IMR-90 (cell line): ENCODE measurements at regions not wholly inside any gene's neighbourhood (a gene's known extent, or its start where the extent isn't known, plus 50 kb on each side); places are given as distances from the start of the nearest gene placed in this dataset.

Source experiments
- ATAC-seq: fragments of 200-7000 bp; cut with Tn5 transposase; 2 replicates; pipeline ENCODE4 v1.9.1; 2020; ENCODE audit warnings: low read depth, mild to moderate bottlenecking, moderate library complexity
- BruUV-seq: library from RNA; stranded (reverse); fragments of 400-500 nt; replicated peaks from 2 replicates; lab custom pipeline; 2021; lab: Mats Ljungman, UMichigan
- CTCF ChIA-PET: fragments of 300-600 bp; formaldehyde crosslinking; extraction: SDS; loops from one replicate; lab custom pipeline; 2021; ENCODE audit warnings: antibody characterized with exemption; lab: Yijun Ruan, JAX
- POLR2A ChIA-PET: fragments of 300-600 bp; sonication (Branson Sonifier 250); formaldehyde crosslinking; loops from one replicate; lab custom pipeline; 2022; ENCODE audit warnings: antibody characterized with exemption; ENCODE audit not compliant: unreplicated experiment; lab: Charles Lee
- DNase-seq: peaks from one replicate; pipeline ENCODE4 v3.0.0; 2013
- H2AFZ ChIP-seq: replicated peaks from 2 replicates; pipeline ENCODE3; 2013; ENCODE audit warnings: low read length, mild to moderate bottlenecking; ENCODE audit not compliant: poor library complexity
- H2AK5ac ChIP-seq: 2 replicates; pipeline ENCODE4 v1.6.1; 2013; ENCODE audit warnings: low read depth, low read length, inconsistent platforms
- H2AK9ac ChIP-seq: replicated peaks from 2 replicates; pipeline ENCODE3; 2013; ENCODE audit warnings: mild to moderate bottlenecking, low read depth, low read length, moderate library complexity; ENCODE audit not compliant: poor library complexity
- H2BK120ac ChIP-seq: 2 replicates; pipeline ENCODE4 v1.6.1; 2013; ENCODE audit warnings: low read depth, low read length, inconsistent platforms
- H2BK15ac ChIP-seq: 3 replicates; pipeline ENCODE4 v1.6.1; 2013; ENCODE audit warnings: low read depth, low read length, inconsistent platforms
- H2BK20ac ChIP-seq: 2 replicates; pipeline ENCODE4 v1.6.1; 2013; ENCODE audit warnings: low read depth, mild to moderate bottlenecking, inconsistent platforms, low read length, moderate library complexity
- H2BK5ac ChIP-seq: 2 replicates; pipeline ENCODE4 v1.6.1; 2013; ENCODE audit warnings: mild to moderate bottlenecking, low read depth, low read length, inconsistent platforms; ENCODE audit not compliant: poor library complexity, severe bottlenecking
- H3K14ac ChIP-seq: replicated peaks from 2 replicates; pipeline ENCODE4 v1.6.1; 2013; ENCODE audit warnings: low read depth, low read length, inconsistent platforms
- H3K18ac ChIP-seq: 2 replicates; pipeline ENCODE4 v1.6.1; 2013; ENCODE audit warnings: low read depth, low read length, control low read depth
- H3K23ac ChIP-seq: 2 replicates; pipeline ENCODE4 v1.6.1; 2013; ENCODE audit warnings: low read depth, low read length, inconsistent platforms
- H3K27ac ChIP-seq: 2 replicates; pipeline ENCODE4 v1.5.1; 2013; ENCODE audit warnings: mild to moderate bottlenecking, control low read depth, low read length; ENCODE audit not compliant: insufficient read depth
- H3K27me3 ChIP-seq: 2 replicates; pipeline ENCODE4 v1.6.1; 2013; ENCODE audit warnings: low read length; ENCODE audit not compliant: control insufficient read depth, insufficient read depth
- H3K36me3 ChIP-seq: 2 replicates; pipeline ENCODE4 v1.6.1; 2013; ENCODE audit warnings: low read length, mixed read lengths; ENCODE audit not compliant: control insufficient read depth, insufficient read depth
- H3K4ac ChIP-seq: 2 replicates; pipeline ENCODE4 v1.6.1; 2013; ENCODE audit warnings: low read depth, low read length, inconsistent platforms
- H3K4me1 ChIP-seq: 2 replicates; pipeline ENCODE4 v1.6.1; 2013; ENCODE audit warnings: low read length, mixed read lengths; ENCODE audit not compliant: control insufficient read depth, insufficient read depth
- H3K4me2 ChIP-seq: 2 replicates; pipeline ENCODE4 v1.6.1; 2013; ENCODE audit warnings: low read depth, mild to moderate bottlenecking, control low read depth, low read length, moderate library complexity
- H3K4me3 ChIP-seq: 2 replicates; pipeline ENCODE4 v1.5.1; 2013; ENCODE audit warnings: low read depth, mild to moderate bottlenecking, control low read depth, low read length, moderate library complexity; ENCODE audit not compliant: insufficient read depth
- H3K56ac ChIP-seq: 2 replicates; pipeline ENCODE4 v1.6.1; 2013; ENCODE audit warnings: low read length, inconsistent platforms; ENCODE audit not compliant: insufficient read depth; ENCODE audit errors: extremely low read depth
- H3K79me1 ChIP-seq, 2 experiments: 2 replicates each; pipeline ENCODE4 v1.6.1; 2013; ENCODE audit warnings: low read length in 2 of 2, inconsistent platforms in 1 of 2, low read depth in 1 of 2
- H3K9ac ChIP-seq: 2 replicates; pipeline ENCODE4 v1.6.1; 2013; ENCODE audit warnings: low read depth, low read length, control low read depth
- H3K9me1 ChIP-seq: 2 replicates; pipeline ENCODE4 v1.6.1; 2013; ENCODE audit warnings: low read length, inconsistent platforms; ENCODE audit not compliant: insufficient read depth
- H3K9me3 ChIP-seq: 2 replicates; pipeline ENCODE4 v1.6.1; 2013; ENCODE audit warnings: low read length; ENCODE audit not compliant: control insufficient read depth, insufficient read depth
- H4K20me1 ChIP-seq: 2 replicates; pipeline ENCODE4 v1.6.1; 2013; ENCODE audit warnings: low read length, inconsistent platforms; ENCODE audit not compliant: insufficient read depth
- H4K5ac ChIP-seq: 2 replicates; pipeline ENCODE4 v1.6.1; 2013; ENCODE audit warnings: mild to moderate bottlenecking, low read depth, low read length, control low read depth
- H4K8ac ChIP-seq, 2 experiments: 2 replicates each; pipeline ENCODE4 v1.6.1; 2013; ENCODE audit warnings: low read depth in 2 of 2, low read length in 2 of 2, control low read depth in 1 of 2, inconsistent platforms in 1 of 2
- H4K91ac ChIP-seq: 2 replicates; pipeline ENCODE4 v1.6.1; 2013; ENCODE audit warnings: low read depth, low read length, inconsistent platforms; ENCODE audit not compliant: insufficient read depth
- BHLHE40 ChIP-seq: fragments of 150-350 bp; IDR thresholded peaks from 2 replicates; pipeline ENCODE4 v1.6.1; 2016; ENCODE audit warnings: mild to moderate bottlenecking, low read depth, low read length
- CEBPB ChIP-seq: IDR thresholded peaks from 2 replicates; pipeline ENCODE4 v1.6.1; 2012; ENCODE audit warnings: low read depth, low read length, improper control_type of control experiment
- MAFK ChIP-seq: IDR thresholded peaks from 2 replicates; pipeline ENCODE4 v1.6.1; 2012; ENCODE audit warnings: low read depth, low read length, improper control_type of control experiment
- MXI1 ChIP-seq: IDR thresholded peaks from 2 replicates; pipeline ENCODE4 v1.6.1; 2012; ENCODE audit warnings: low read depth, mild to moderate bottlenecking, low read length, moderate library complexity, borderline replicate concordance
- RAD21 ChIP-seq: IDR thresholded peaks from 2 replicates; pipeline ENCODE4 v1.6.1; 2012; ENCODE audit warnings: low read length, improper control_type of control experiment
- USF2 ChIP-seq: fragments of 150-350 bp; IDR thresholded peaks from 2 replicates; pipeline ENCODE4 v1.6.1; 2017; ENCODE audit warnings: mild to moderate bottlenecking, antibody characterized with exemption, low read length, low read depth
- WGBS, 2 experiments: methylation state at CpG; one replicate each; pipeline versions ENCODE4 v1.1.5 to v1.1.7; 2013; ENCODE audit warnings: missing lambda C conversion rate in 2 of 2; ENCODE audit not compliant: insufficient read length in 1 of 2; ENCODE audit errors: extremely low coverage in 2 of 2; 5-methylcytosine and 5-hydroxymethylcytosine counted together
- dilution Hi-C: fragments of 300-500 bp; cut with HindIII; formaldehyde crosslinking; loops from one replicate; pipeline ENCODE4 v1.14.3; 2018; ENCODE audit warnings: low sequenced_read_pairs; ENCODE audit not compliant: unreplicated experiment
- in situ Hi-C: fragments of 300-500 bp; cut with MboI; formaldehyde crosslinking; loops from 3 replicates; pipeline ENCODE4 v1.14.3; 2019; ENCODE audit warnings: low sequenced_read_pairs, inconsistent platforms, mixed read lengths
- intact Hi-C: fragments of 100-400 bp; cut with micrococcal nuclease; formaldehyde crosslinking; loops from 2 replicates; pipeline ENCODE4 v1.10.0; 2022

DNA sequence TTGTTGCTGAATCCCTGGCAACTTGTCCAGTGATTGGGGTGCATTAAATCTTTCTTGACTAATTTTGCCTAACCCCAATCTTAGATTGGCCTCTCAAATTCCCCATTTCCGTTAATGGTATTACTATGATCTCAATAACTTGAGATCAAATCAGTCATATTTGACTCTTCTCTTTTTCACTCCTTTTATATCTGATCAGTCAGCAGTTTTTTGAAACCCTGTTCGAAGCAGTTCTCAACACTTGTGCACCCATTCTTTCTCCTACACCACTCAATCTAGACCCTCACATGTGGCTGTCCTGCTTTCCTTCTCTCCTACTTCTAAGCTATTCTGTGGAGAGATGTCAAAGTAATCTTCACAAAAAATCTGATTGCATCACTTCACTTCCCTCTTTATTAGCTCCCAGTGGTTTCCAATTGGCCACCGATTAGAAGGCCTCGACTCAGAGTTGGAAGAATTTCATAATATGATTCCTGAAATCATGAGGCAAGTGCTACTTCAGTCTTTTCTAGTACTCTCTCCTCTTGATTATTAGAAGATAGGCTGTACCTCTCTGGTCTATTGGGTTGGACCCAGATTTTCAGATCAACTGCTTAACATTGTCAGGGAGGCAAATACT, 128.9 kb downstream of the ZNF365 start:
- Histone ChIP-seq H2BK15ac (no peak overlapping the region), H4K8ac (no peak overlapping the region), H3K9ac (no peak overlapping the region), H4K5ac (no peak overlapping the region), H3K4me3 (no peak overlapping the region), H3K18ac (no peak overlapping the region), H3K9me3 (peaks cover 5% of the 10 kb centered on the region), H2BK20ac (no peak overlapping the region), H3K9me1 (no peaks in the 10 kb centered on the region), H3K79me1 (no peaks in the 10 kb centered on the region), H2BK5ac (no peak overlapping the region), H4K20me1 (no peaks in the 10 kb centered on the region), H3K27ac (no peak overlapping the region), H3K23ac (no peak overlapping the region), H3K4me1 (peaks cover 2% of the 10 kb centered on the region), H4K91ac (no peak overlapping the region), H3K4ac (no peak overlapping the region), H3K4me2 (no peak overlapping the region), H2AFZ (no peak overlapping the region), H3K27me3 (peaks cover 19% of the 10 kb centered on the region), H2AK9ac (no peak overlapping the region), H2AK5ac (no peak overlapping the region), H3K36me3 (no peaks in the 10 kb centered on the region), H2BK120ac (no peak overlapping the region), H3K14ac (no peak overlapping the region), H3K56ac (no peak overlapping the region)
- WGBS, 2 experiments, result 84% methylated on average over 2 of the region's 4 CpGs; no CpG with 5 or more reads in 1 of the 2 experiments
- intact Hi-C loops (no loop called here), in situ Hi-C loops (no loop called here), dilution Hi-C loops (no loop called here)
- no peak for TF ChIP-seq MXI1
- no peak for TF ChIP-seq RAD21
- TF ChIP-seq USF2, result no peak
- TF ChIP-seq MAFK, result peak; percentile 80
- peak; percentile 54; the same call in 1 of the 2 replicates for TF ChIP-seq CEBPB
- TF ChIP-seq BHLHE40, result no peak
- no peak for DNase-seq
- no peak for ATAC-seq
- BruUV-seq, result no TSS peak
- ChIA-PET POLR2A (no interaction called here), CTCF (interaction anchor here (1.2 to 1.8 kb wide), 2 partner anchors 11 to 160 kb away, joined by 3 to 5 read pairs; no protein-coding TSS in a partner anchor)
